PC-3 (cell line): ENCODE measurements at regions not wholly inside any gene's neighbourhood (a gene's known extent, or its start where the extent isn't known, plus 50 kb on each side); places are given as distances from the start of the nearest gene placed in this dataset.

Experiments
- ATAC-seq: fragments of 200-7000 bp; cut with Tn5 transposase; 2 replicates; pipeline ENCODE4 v1.9.1; 2020; ENCODE audit warnings: mild to moderate bottlenecking, moderate library complexity
- BruUV-seq: library from RNA; stranded (reverse); fragments of 400-500 nt; replicated peaks from 2 replicates; lab custom pipeline; 2021; lab: Mats Ljungman, UMichigan
- CTCF ChIA-PET: fragments of 300-600 bp; sonication (Branson Sonifier 250); formaldehyde crosslinking; loops from one replicate; lab custom pipeline; 2022; ENCODE audit warnings: antibody characterized with exemption; lab: Charles Lee
- POLR2A ChIA-PET: fragments of 300-600 bp; sonication (Branson Sonifier 250); formaldehyde crosslinking; loops from one replicate; lab custom pipeline; 2022; ENCODE audit warnings: antibody characterized with exemption; ENCODE audit not compliant: unreplicated experiment; lab: Charles Lee
- DNase-seq: peaks from one replicate; pipeline ENCODE4 v3.0.0-alpha.2; 2015
- H2AFZ ChIP-seq: fragments of 300-600 bp; sonication (generic); 2 replicates; pipeline ENCODE4 v1.6.0; 2016; ENCODE audit warnings: antibody characterized with exemption, low read length
- H3F3A ChIP-seq: fragments of 300-600 bp; sonication (generic); one replicate; pipeline ENCODE4 v1.6.0; 2017; ENCODE audit warnings: antibody characterized with exemption, low read length, control low read depth, mild to moderate bottlenecking; ENCODE audit not compliant: unreplicated experiment
- H3K27ac ChIP-seq: fragments of 300-600 bp; sonication (generic); 2 replicates; pipeline ENCODE4 v1.5.1; 2016; ENCODE audit warnings: mild to moderate bottlenecking, low read length
- H3K27me3 ChIP-seq: fragments of 300-600 bp; sonication (generic); 2 replicates; pipeline ENCODE4 v1.6.1; 2016; ENCODE audit warnings: low read length, mixed read lengths
- H3K36me3 ChIP-seq: fragments of 300-600 bp; sonication (generic); 2 replicates; pipeline ENCODE4 v1.6.1; 2016; ENCODE audit warnings: low read depth, mixed run types, low read length, mixed read lengths
- H3K4me1 ChIP-seq: fragments of 300-600 bp; sonication (generic); 2 replicates; pipeline ENCODE4 v1.5.1; 2016; ENCODE audit warnings: low read length; ENCODE audit not compliant: insufficient read depth
- H3K4me2 ChIP-seq: fragments of 300-600 bp; sonication (generic); 2 replicates; pipeline ENCODE4 v1.6.0; 2016; ENCODE audit warnings: low read length
- H3K4me3 ChIP-seq: fragments of 300-600 bp; sonication (generic); 2 replicates; pipeline ENCODE4 v1.5.1; 2016; ENCODE audit warnings: mild to moderate bottlenecking, low read length, mixed read lengths
- H3K79me2 ChIP-seq: fragments of 300-600 bp; sonication (generic); 2 replicates; pipeline ENCODE4 v1.6.1; 2017; ENCODE audit warnings: low read length, mixed read lengths
- H3K9ac ChIP-seq: fragments of 300-600 bp; sonication (generic); 2 replicates; pipeline ENCODE4 v1.6.0; 2016; ENCODE audit warnings: mild to moderate bottlenecking, low read length
- H3K9me2 ChIP-seq: fragments of 300-600 bp; sonication (generic); replicated peaks from 2 replicates; pipeline ENCODE4 v1.6.1; 2016; ENCODE audit warnings: mixed run types, low read length, mixed read lengths
- H3K9me3 ChIP-seq: fragments of 300-600 bp; sonication (generic); 2 replicates; pipeline ENCODE4 v1.6.1; 2016; ENCODE audit warnings: low read length, mixed read lengths
- H4K20me1 ChIP-seq: fragments of 300-600 bp; sonication (generic); 2 replicates; pipeline ENCODE4 v1.6.1; 2016; ENCODE audit warnings: low read length, mixed read lengths
- EZH2 ChIP-seq: fragments of 300-600 bp; sonication (generic); IDR thresholded peaks from one replicate; pipeline ENCODE4 v1.6.1; 2017; ENCODE audit warnings: antibody characterized with exemption, mild to moderate bottlenecking, low read length; ENCODE audit not compliant: unreplicated experiment
- EZH2phosphoT487 ChIP-seq: fragments of 300-600 bp; sonication (generic); IDR thresholded peaks from 2 replicates; pipeline ENCODE4 v1.6.1; 2018; ENCODE audit warnings: mild to moderate bottlenecking, antibody characterized with exemption, low read length, borderline replicate concordance
- intact Hi-C: fragments of 100-400 bp; cut with micrococcal nuclease; formaldehyde crosslinking; loops from 2 replicates; pipeline ENCODE4 v1.9.0; 2023
- TF ChIP-seq, protein P1 (sequence below): fragments of 300-600 bp; sonication (generic); conservative IDR thresholded peaks from 2 replicates; pipeline ENCODE4 v1.5.1; 2017; ENCODE audit warnings: antibody characterized with exemption, low read depth, mild to moderate bottlenecking, low read length

- CTCF ChIA-PET: no interaction called here
- BruUV-seq: no TSS peak
- no peaks in the 10 kb centered on the region for H3F3A ChIP-seq
Measured at GRCh38 chr2:52805901-52806410, 961.6 kb upstream of the CHAC2 start.

GRCh38 chr2:52794581-52794980 lies 973.0 kb upstream of the CHAC2 start:
- Histone ChIP-seq H3F3A (no peaks in the 10 kb centered on the region), H4K20me1 (no peaks in the 10 kb centered on the region), H3K27ac (no peak overlapping the region), H3K9me2 (no peaks in the 10 kb centered on the region), H3K4me1 (no peaks in the 10 kb centered on the region), H3K27me3 (no peaks in the 10 kb centered on the region), H3K36me3 (no peaks in the 10 kb centered on the region), H3K9ac (no peak overlapping the region), H3K9me3 (no peaks in the 10 kb centered on the region), H3K4me2 (no peak overlapping the region), H3K4me3 (no peak overlapping the region), H3K79me2 (no peaks in the 10 kb centered on the region), H2AFZ (no peak overlapping the region)
- intact Hi-C loops: no loop called here
- ATAC-seq (no peak), DNase-seq (no peak)
- ChIA-PET POLR2A (no interaction called here), CTCF (no interaction called here)
- no TSS peak for BruUV-seq
- TF ChIP-seq, protein P1, sequence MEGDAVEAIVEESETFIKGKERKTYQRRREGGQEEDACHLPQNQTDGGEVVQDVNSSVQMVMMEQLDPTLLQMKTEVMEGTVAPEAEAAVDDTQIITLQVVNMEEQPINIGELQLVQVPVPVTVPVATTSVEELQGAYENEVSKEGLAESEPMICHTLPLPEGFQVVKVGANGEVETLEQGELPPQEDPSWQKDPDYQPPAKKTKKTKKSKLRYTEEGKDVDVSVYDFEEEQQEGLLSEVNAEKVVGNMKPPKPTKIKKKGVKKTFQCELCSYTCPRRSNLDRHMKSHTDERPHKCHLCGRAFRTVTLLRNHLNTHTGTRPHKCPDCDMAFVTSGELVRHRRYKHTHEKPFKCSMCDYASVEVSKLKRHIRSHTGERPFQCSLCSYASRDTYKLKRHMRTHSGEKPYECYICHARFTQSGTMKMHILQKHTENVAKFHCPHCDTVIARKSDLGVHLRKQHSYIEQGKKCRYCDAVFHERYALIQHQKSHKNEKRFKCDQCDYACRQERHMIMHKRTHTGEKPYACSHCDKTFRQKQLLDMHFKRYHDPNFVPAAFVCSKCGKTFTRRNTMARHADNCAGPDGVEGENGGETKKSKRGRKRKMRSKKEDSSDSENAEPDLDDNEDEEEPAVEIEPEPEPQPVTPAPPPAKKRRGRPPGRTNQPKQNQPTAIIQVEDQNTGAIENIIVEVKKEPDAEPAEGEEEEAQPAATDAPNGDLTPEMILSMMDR: no peak
- TF ChIP-seq EZH2phosphoT487: no peak
- TF ChIP-seq EZH2: no peak

More at GRCh38 chr2:52805901-52806410, 961.6 kb upstream of the CHAC2 start:
- H3K27me3 ChIP-seq: no peaks in the 10 kb centered on the region
- H3K9ac ChIP-seq: no peak overlapping the region
- intact Hi-C loops: loop anchor here (10.0 kb wide), 1 partner anchor 391 kb away; no protein-coding TSS in a partner anchor
- ATAC-seq (no peak), DNase-seq (no peak)
- POLR2A ChIA-PET: no interaction called here
- no peak overlapping the region for H3K4me2 ChIP-seq
- H3K27ac ChIP-seq: no peak overlapping the region
- no peak overlapping the region for H2AFZ ChIP-seq
- H3K9me2 ChIP-seq: no peaks in the 10 kb centered on the region
- TF ChIP-seq EZH2 (no peak), EZH2phosphoT487 (no peak)
- H4K20me1 ChIP-seq: no peaks in the 10 kb centered on the region
- H3K79me2 ChIP-seq: no peaks in the 10 kb centered on the region
- no peaks in the 10 kb centered on the region for H3K9me3 ChIP-seq
- H3K36me3 ChIP-seq: no peaks in the 10 kb centered on the region
- no peak overlapping the region for H3K4me3 ChIP-seq
- no peaks in the 10 kb centered on the region for H3K4me1 ChIP-seq

GRCh38 chr2:52779446-52779845 lies 988.2 kb upstream of the CHAC2 start:
- no peaks in the 10 kb centered on the region for H3K36me3 ChIP-seq
- no peaks in the 10 kb centered on the region for H3K4me1 ChIP-seq
- no peaks in the 10 kb centered on the region for H3K9me3 ChIP-seq
- no peak overlapping the region for H2AFZ ChIP-seq
- H3K4me3 ChIP-seq: no peak overlapping the region
- H4K20me1 ChIP-seq: no peaks in the 10 kb centered on the region
- no peak overlapping the region for H3K4me2 ChIP-seq
- CTCF ChIA-PET: no interaction called here
- no TSS peak for BruUV-seq
- DNase-seq (no peak), ATAC-seq (no peak)
- no peaks in the 10 kb centered on the region for H3K79me2 ChIP-seq
- no peak overlapping the region for H3K9ac ChIP-seq
- POLR2A ChIA-PET: no interaction called here
- H3K9me2 ChIP-seq: 0 out of 2 replicates have a peak, but pooled peaks cover 3% of the 10 kb centered on the region
- no peaks in the 10 kb centered on the region for H3F3A ChIP-seq
- TF ChIP-seq, protein P1: no peak
- TF ChIP-seq EZH2 (no peak), EZH2phosphoT487 (no peak)
- no peak overlapping the region for H3K27ac ChIP-seq
- intact Hi-C loops: no loop called here
- H3K27me3 ChIP-seq: no peaks in the 10 kb centered on the region
